ENCODE measurements at regions not wholly inside any gene's neighbourhood (a gene's known extent, or its start where the extent isn't known, plus 50 kb on each side); places are given as distances from the start of the nearest gene placed in this dataset.

DNA sequence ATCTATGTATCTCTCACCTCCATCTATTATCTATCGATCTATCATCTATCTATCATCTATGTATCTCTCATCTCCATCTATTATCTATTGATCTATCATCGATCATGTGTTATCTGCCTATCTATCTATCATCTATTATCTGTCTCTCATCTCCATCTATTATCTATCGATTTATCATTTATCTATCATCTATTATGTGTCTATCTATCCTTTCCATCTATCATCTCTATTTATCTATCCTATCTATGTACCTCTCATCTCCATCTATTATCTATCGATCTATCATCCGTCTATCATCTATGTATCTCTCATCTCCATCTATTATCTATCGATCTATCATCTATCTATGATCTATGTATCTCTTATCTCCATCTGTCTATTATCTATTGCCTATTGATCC, 188.1 kb downstream of the ASMT start:
- no peak overlapping the region for H3K4me3 ChIP-seq (ENCODE audit: low read depth, low read length)
- TF ChIP-seq, protein P1, sequence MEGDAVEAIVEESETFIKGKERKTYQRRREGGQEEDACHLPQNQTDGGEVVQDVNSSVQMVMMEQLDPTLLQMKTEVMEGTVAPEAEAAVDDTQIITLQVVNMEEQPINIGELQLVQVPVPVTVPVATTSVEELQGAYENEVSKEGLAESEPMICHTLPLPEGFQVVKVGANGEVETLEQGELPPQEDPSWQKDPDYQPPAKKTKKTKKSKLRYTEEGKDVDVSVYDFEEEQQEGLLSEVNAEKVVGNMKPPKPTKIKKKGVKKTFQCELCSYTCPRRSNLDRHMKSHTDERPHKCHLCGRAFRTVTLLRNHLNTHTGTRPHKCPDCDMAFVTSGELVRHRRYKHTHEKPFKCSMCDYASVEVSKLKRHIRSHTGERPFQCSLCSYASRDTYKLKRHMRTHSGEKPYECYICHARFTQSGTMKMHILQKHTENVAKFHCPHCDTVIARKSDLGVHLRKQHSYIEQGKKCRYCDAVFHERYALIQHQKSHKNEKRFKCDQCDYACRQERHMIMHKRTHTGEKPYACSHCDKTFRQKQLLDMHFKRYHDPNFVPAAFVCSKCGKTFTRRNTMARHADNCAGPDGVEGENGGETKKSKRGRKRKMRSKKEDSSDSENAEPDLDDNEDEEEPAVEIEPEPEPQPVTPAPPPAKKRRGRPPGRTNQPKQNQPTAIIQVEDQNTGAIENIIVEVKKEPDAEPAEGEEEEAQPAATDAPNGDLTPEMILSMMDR (IDR thresholded peaks at IDR 0.05; ENCODE audit: control insufficient read depth, extremely low read depth, insufficient read depth): no peak
- DNase-seq (ENCODE audit: low read depth): no peak

DNA sequence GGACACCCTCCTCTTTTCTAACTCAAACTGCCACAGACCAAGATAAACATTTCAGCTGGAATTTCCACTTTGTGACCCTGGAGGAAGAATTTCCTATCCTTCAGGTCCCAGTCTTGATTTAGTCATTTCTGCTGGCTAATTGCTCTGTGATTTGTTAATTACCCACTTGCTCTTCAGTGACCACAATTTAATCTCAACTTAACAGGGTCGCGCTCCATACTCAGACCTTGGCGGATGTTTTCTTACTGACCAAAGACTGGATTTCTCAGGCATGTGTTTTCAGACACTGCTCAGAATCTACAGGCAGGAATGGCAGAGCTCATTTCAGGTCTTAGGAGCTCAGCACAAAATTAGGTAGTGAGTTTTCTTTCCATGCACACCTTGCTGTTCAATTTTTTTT, 188.9 kb downstream of the ASMT start:
- H3K4me3 ChIP-seq (ENCODE audit: low read depth, low read length): no peak overlapping the region
- DNase-seq (ENCODE audit: low read depth): no peak
- TF ChIP-seq, protein P1 (IDR thresholded peaks at IDR 0.05; ENCODE audit: control insufficient read depth, extremely low read depth, insufficient read depth): no peak

DNA sequence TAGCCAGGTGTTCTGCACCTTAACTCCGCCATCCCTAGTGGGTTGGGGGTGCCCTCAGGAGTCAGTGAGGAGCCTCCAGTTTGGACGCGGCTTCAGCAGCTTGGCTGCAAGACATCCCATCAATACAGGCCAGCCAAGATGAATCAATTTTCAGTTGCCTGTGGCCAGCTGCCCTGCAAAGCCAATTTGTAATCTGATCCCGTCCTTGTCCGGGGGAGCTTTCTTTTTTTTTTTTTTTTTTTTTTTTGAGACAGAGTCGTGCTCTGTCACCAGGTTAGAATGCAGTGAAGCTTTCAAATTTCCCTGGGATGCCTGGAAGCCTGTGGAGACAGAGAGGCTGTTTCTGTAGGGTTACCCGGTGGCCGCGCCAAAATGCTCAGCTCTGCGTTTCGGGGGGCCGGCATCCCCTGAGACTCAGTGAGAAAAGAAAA, 192.5 kb downstream of the ASMT start:
- TF ChIP-seq, protein P1 (IDR thresholded peaks at IDR 0.05; ENCODE audit: control insufficient read depth, extremely low read depth, insufficient read depth): no peak
- no peak for DNase-seq (ENCODE audit: low read depth)
- no peak overlapping the region for H3K4me3 ChIP-seq (ENCODE audit: low read depth, low read length)

DNA sequence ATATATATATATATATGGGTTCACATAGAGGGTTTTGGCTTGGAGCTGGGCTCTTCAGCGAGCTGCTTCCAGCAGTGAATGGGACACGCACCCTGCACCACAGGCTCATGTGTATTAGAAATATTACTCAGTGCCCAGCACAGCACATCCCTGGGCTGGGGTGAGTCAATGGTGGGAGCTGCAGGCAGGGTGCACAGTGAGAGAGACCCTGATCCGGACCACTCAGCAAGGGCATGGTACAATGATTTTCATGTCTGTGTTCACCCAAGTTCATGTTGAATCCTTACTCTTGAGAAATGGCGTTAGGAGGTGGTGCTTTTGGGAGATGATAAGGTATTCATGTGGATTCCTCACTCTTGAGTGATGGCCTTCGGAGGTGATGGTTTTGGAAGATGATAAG, 194.7 kb downstream of the ASMT start:
- H3K4me3 ChIP-seq (ENCODE audit: low read depth, low read length): no peak overlapping the region
- no peak for DNase-seq (ENCODE audit: low read depth)
- TF ChIP-seq, protein P1 (IDR thresholded peaks at IDR 0.05; ENCODE audit: control insufficient read depth, extremely low read depth, insufficient read depth): no peak

DNA sequence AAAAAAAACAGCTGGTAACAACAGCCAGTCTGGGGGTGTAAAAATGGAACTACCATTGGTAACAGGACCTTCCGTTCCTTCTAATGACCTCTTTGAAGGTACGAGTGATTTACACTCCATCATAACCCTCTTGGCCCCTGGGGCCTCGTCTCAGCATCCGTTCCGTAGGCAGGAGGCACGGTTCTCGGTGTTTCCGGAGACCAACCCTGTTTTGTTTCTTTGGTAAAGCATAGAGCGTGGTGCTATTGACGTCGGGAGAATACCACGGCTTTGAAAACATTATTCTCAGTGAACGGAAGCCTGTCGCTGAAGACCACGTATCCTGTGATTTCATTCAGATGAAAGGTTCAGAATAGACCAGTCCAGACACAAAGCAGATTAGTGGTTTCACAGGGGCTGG, 198.9 kb downstream of the ASMT start:
- no peak overlapping the region for H3K4me3 ChIP-seq (ENCODE audit: low read depth, low read length)
- no peak for DNase-seq (ENCODE audit: low read depth)
- TF ChIP-seq, protein P1 (IDR thresholded peaks at IDR 0.05; ENCODE audit: control insufficient read depth, extremely low read depth, insufficient read depth): no peak

DNA sequence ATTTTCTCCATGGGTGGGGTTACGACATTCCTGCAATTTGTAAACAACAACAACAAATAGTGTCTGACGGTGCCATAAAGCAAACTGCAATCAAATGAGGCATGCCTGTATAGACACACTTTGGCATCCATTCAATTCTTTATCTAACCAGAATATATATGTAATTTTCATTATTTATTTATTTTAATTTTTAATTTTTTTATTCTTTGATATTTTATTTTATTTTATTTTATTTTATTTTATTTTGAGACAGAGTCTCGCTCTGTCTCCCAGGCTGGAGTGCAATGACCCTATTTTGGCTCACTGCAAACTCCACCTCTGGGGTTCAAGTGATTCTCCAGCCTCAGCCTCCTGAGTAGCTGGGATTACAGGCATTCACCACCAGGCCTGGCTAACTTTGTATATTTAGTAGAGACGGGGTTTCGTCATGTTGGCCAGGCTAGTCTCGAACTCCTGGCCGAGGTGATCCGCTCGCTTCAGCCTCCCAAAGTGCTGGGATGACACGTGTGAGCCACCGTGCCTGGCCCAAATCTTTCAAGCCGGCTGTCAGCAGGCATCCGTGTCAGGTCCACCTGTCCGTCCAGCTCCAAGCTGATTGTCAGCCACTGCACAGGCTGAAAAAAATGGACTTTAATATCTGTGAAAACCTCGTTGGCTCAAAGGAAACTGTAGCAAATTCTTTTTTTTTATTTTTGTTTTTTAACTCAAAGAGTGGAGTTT, 200.8 kb downstream of the ASMT start:
- TF ChIP-seq, protein P1 (IDR thresholded peaks at IDR 0.05; ENCODE audit: control insufficient read depth, extremely low read depth, insufficient read depth): no peak
- no peak overlapping the region for H3K4me3 ChIP-seq (ENCODE audit: low read depth, low read length)
- DNase-seq (ENCODE audit: low read depth): no peak
